Activated CD4-positive, CD25-positive, alpha-beta regulatory T cell treated with anti-CD3 and anti-CD28 coated beads, Interleukin-2, amount 50 U/mL, for 24 hours (primary cell): ENCODE measurements at regions not wholly inside any gene's neighbourhood (a gene's known extent, or its start where the extent isn't known, plus 50 kb on each side); places are given as distances from the start of the nearest gene placed in this dataset.
"Not testable (repeated sequence)": the region's sequence is repeated elsewhere in the genome, so short reads cannot be mapped to it uniquely, and the experiment has no call there.

Experiments used
- ATAC-seq, 2 donors: fragments of 150-1000 bp; cut with Tn5 transposase; one replicate each; pipeline ENCODE4 v1.10.0; 2021; ENCODE audit warnings: mild to moderate bottlenecking in 1 of 2, moderate library complexity in 1 of 2

GRCh38 chr3:68676136-68676535 is 256.2 kb downstream of the TAFA4 start:
- no peak for ATAC-seq

- ATAC-seq: no peak
Measured at GRCh38 chr3:68667346-68667745, 265.0 kb downstream of the TAFA4 start.

GRCh38 chr3:68666429-68667136 is 265.8 kb downstream of the TAFA4 start:
- no peak for ATAC-seq

- ATAC-seq: no peak
Measured at GRCh38 chr3:68664276-68664675, 268.1 kb downstream of the TAFA4 start.

GRCh38 chr3:68662176-68662575 is 270.2 kb downstream of the TAFA4 start:
- no peak for ATAC-seq

- not testable (repeated sequence) for ATAC-seq
Measured at GRCh38 chr3:68650657-68651056, 281.7 kb downstream of the TAFA4 start.

GRCh38 chr3:68648494-68648893 is 283.9 kb downstream of the TAFA4 start:
- ATAC-seq: no peak

- no peak for ATAC-seq
Measured at GRCh38 chr3:68631850-68632545, 300.3 kb downstream of the TAFA4 start.

GRCh38 chr3:68620211-68620610 is 312.1 kb downstream of the TAFA4 start:
- no peak for ATAC-seq

GRCh38 chr3:68614087-68614486 is 318.3 kb downstream of the TAFA4 start:
- ATAC-seq: no peak

GRCh38 chr3:68571321-68571720 is 361.0 kb downstream of the TAFA4 start:
- no peak for ATAC-seq

GRCh38 chr3:68560728-68561127 is 371.6 kb downstream of the TAFA4 start:
- ATAC-seq: no peak

- no peak for ATAC-seq
Measured at GRCh38 chr3:68535782-68536181, 396.6 kb downstream of the TAFA4 start.

- no peak for ATAC-seq
Measured at GRCh38 chr3:68523330-68523729, 409.0 kb downstream of the TAFA4 start.

GRCh38 chr3:68515237-68515636 is 417.1 kb downstream of the TAFA4 start:
- no peak for ATAC-seq

GRCh38 chr3:68504201-68504600 is 428.1 kb downstream of the TAFA4 start:
- ATAC-seq: no peak

- not testable (repeated sequence) for ATAC-seq
Measured at GRCh38 chr3:68485845-68486244, 446.5 kb downstream of the TAFA4 start.

GRCh38 chr3:68485051-68485450 is 447.3 kb downstream of the TAFA4 start:
- ATAC-seq: no peak

- ATAC-seq: no peak
Measured at GRCh38 chr3:68483601-68484000, 448.7 kb downstream of the TAFA4 start.

- no peak for ATAC-seq
Measured at GRCh38 chr3:68483041-68483440, 449.3 kb downstream of the TAFA4 start.

- ATAC-seq: no peak
Measured at GRCh38 chr3:68482565-68482964, 449.8 kb downstream of the TAFA4 start.

- no peak for ATAC-seq
Measured at GRCh38 chr3:68479779-68480178, 452.6 kb downstream of the TAFA4 start.

- no peak for ATAC-seq
Measured at GRCh38 chr3:68468695-68469375, 463.5 kb downstream of the TAFA4 start.

GRCh38 chr3:68467465-68467864 is 464.9 kb downstream of the TAFA4 start:
- ATAC-seq: no peak
